Panc1 (cell line): ENCODE measurements at regions not wholly inside any gene's neighbourhood (a gene's known extent, or its start where the extent isn't known, plus 50 kb on each side); places are given as distances from the start of the nearest gene placed in this dataset.

Source experiments
- ATAC-seq: fragments of 200-7000 bp; cut with Tn5 transposase; 2 replicates; pipeline ENCODE4 v1.9.1; 2020; ENCODE audit warnings: mild to moderate bottlenecking, moderate library complexity
- BruUV-seq: library from RNA; stranded (reverse); fragments of 400-500 nt; replicated peaks from 2 replicates; lab custom pipeline; 2021; lab: Mats Ljungman, UMichigan
- CTCF ChIA-PET: fragments of 300-600 bp; sonication (Branson Sonifier 250); formaldehyde crosslinking; loops from one replicate; lab custom pipeline; 2022; ENCODE audit warnings: antibody characterized with exemption; lab: Charles Lee
- POLR2A ChIA-PET: fragments of 300-600 bp; sonication (Branson Sonifier 250); formaldehyde crosslinking; loops from one replicate; lab custom pipeline; 2022; ENCODE audit warnings: antibody characterized with exemption; lab: Charles Lee
- DNase-seq: peaks from one replicate; pipeline ENCODE4 v3.0.0-alpha.2; 2010; ENCODE audit warnings: low read depth, low spot score
- H3K27ac ChIP-seq: 2 replicates; pipeline ENCODE4 v1.5.1; 2011; ENCODE audit warnings: mild to moderate bottlenecking, low read length, inconsistent platforms
- H3K27me3 ChIP-seq: fragments of 200-500 bp; sonication (Bioruptor generic); 2 replicates; pipeline ENCODE4 v1.6.0; 2014; ENCODE audit warnings: low read length, inconsistent platforms; ENCODE audit not compliant: control insufficient read depth, insufficient read depth
- H3K36me3 ChIP-seq: fragments of 200-500 bp; sonication (Bioruptor generic); 2 replicates; pipeline ENCODE4 v1.5.1; 2014; ENCODE audit warnings: inconsistent platforms, mild to moderate bottlenecking, low read length, moderate library complexity; ENCODE audit not compliant: control insufficient read depth, insufficient read depth
- H3K4me1 ChIP-seq: 2 replicates; pipeline ENCODE4 v1.5.1; 2011; ENCODE audit warnings: inconsistent platforms, mild to moderate bottlenecking, low read length, moderate library complexity; ENCODE audit not compliant: control insufficient read depth, insufficient read depth
- H3K4me3 ChIP-seq, 2 experiments: 2 replicates each; pipeline ENCODE4 v1.5.1; 2011 to 2012; ENCODE audit warnings: low read depth in 2 of 2, low read length in 2 of 2, mild to moderate bottlenecking in 2 of 2, inconsistent platforms in 1 of 2, moderate library complexity in 1 of 2
- H3K9me3 ChIP-seq: fragments of 200-500 bp; sonication (Bioruptor generic); 2 replicates; pipeline ENCODE4 v1.5.1; 2014; ENCODE audit warnings: low read depth, mild to moderate bottlenecking, inconsistent platforms, low read length, moderate library complexity; ENCODE audit not compliant: control insufficient read depth, insufficient read depth
- CTCF ChIP-seq: fragments of 450-650 bp; IDR thresholded peaks from 2 replicates; pipeline ENCODE4 v1.5.1; 2017; ENCODE audit warnings: mild to moderate bottlenecking
- POLR2AphosphoS5 ChIP-seq: IDR thresholded peaks from 2 replicates; pipeline ENCODE4 v1.6.1; 2012; ENCODE audit warnings: mild to moderate bottlenecking, low read depth, low read length, moderate library complexity
- REST ChIP-seq, 2 experiments: IDR thresholded peaks; 2 replicates each; pipeline ENCODE4 v1.6.1; 2011 to 2012; ENCODE audit warnings: low read depth in 2 of 2, control low read depth in 1 of 2, low read length in 1 of 2, mild to moderate bottlenecking in 1 of 2, moderate library complexity in 1 of 2; ENCODE audit not compliant: insufficient read depth in 1 of 2
- SIN3A ChIP-seq: IDR thresholded peaks from 2 replicates; pipeline ENCODE4 v1.6.1; 2012; ENCODE audit warnings: low read depth, mild to moderate bottlenecking, low read length, moderate library complexity, borderline replicate concordance; ENCODE audit not compliant: insufficient read depth
- TCF7L2 ChIP-seq: IDR thresholded peaks from 2 replicates; pipeline ENCODE4 v1.6.1; 2011; ENCODE audit warnings: mild to moderate bottlenecking, low read depth, low read length, inconsistent platforms
- in situ Hi-C: cut with HindIII; loops from 2 replicates; pipeline ENCODE4 v1.10.0; 2016; ENCODE audit warnings: low sequenced_read_pairs, low pct_unique_long_range_greater_than_20kb
- intact Hi-C: fragments of 100-400 bp; cut with micrococcal nuclease; formaldehyde crosslinking; loops from one replicate; pipeline ENCODE4 v1.10.0; 2022; ENCODE audit not compliant: unreplicated experiment

- Histone ChIP-seq H3K36me3 (no peaks in the 10 kb centered on the region), H3K4me3 (no peak overlapping the region), H3K27ac (no peak overlapping the region), H3K27me3 (no peaks in the 10 kb centered on the region), H3K4me1 (no peaks in the 10 kb centered on the region), H3K9me3 (no peaks in the 10 kb centered on the region)
- CTCF ChIA-PET, result no interaction called here
- in situ Hi-C loops, result no loop called here
- no peak for TF ChIP-seq POLR2AphosphoS5
- no peak for TF ChIP-seq REST (IDR thresholded peaks at IDR 0.05; ENCODE audit: insufficient read depth in 1 of 2, low read depth in 2 of 2, low read length in 1 of 2)
- no peak for TF ChIP-seq CTCF
- DNase-seq, result peak; percentile 63
- intact Hi-C loops, result no loop called here
- ATAC-seq, result no peak
- BruUV-seq, result no TSS peak
- POLR2A ChIA-PET, result interaction anchor here (0.7 kb wide), 1 partner anchor 65 kb away, joined by 3 read pairs; no protein-coding TSS in a partner anchor
Observed at GRCh38 chr6:134425513-134425912, 107.6 kb upstream of the SGK1 start.

- intact Hi-C loops (no loop called here), in situ Hi-C loops (no loop called here)
- POLR2A ChIA-PET, result no interaction called here
- Histone ChIP-seq H3K9me3 (no peaks in the 10 kb centered on the region), H3K27ac (no peak overlapping the region), H3K4me3 (no peak overlapping the region), H3K36me3 (no peaks in the 10 kb centered on the region), H3K27me3 (no peaks in the 10 kb centered on the region), H3K4me1 (no peaks in the 10 kb centered on the region)
- DNase-seq, result no peak
- TF ChIP-seq SIN3A (no peak), TCF7L2 (no peak), REST (IDR thresholded peaks at IDR 0.05; ENCODE audit: insufficient read depth in 1 of 2, low read depth in 2 of 2, low read length in 1 of 2) (no peak), POLR2AphosphoS5 (no peak), CTCF (no peak)
- CTCF ChIA-PET, result no interaction called here
- no peak for ATAC-seq
- BruUV-seq, result no TSS peak
Observed at GRCh38 chr6:134424798-134425170, 106.9 kb upstream of the SGK1 start.
